ENCODE measurements at regions not wholly inside any gene's neighbourhood (a gene's known extent, or its start where the extent isn't known, plus 50 kb on each side); places are given as distances from the start of the nearest gene placed in this dataset.

DNA sequence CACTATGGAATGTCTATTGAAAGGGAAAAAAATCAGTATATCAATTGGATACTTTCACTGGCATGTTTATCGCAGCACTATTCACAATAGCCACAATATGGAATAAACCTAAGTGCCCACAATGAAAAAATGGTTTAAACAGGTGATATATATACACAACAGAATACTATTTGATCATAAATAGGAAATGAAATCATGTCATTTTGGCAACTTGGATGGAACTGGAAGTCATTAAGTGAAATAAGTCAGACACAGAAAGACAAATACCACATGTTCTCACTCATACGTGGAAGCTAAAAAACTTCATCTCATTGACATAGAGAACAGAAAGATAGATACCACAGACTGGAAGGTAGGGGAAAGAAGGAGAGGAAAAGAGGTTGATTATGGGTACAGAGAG is 471.6 kb upstream of the FTMT start:
- POLR2A ChIA-PET: no interaction called here
- WGBS (ENCODE audit: insufficient coverage, low coverage, missing lambda C conversion rate): 15% methylated on average over 2 of the region's 2 CpGs
- no peak for FAIRE-seq
- BruUV-seq (replicated peaks): no TSS peak
- Histone ChIP-seq H3K27ac (ENCODE audit: extremely low read depth, low read depth, low read length) (no peak overlapping the region), H3K9me1 (ENCODE audit: control insufficient read depth, insufficient read depth, low read length) (no peaks in the 10 kb centered on the region), H3K4me1 (replicated peaks in 1 of 2; ENCODE audit: control insufficient read depth in 2 of 2, insufficient read depth in 2 of 2, low read length in 2 of 2) (no peaks in the 10 kb centered on the region), H3K79me2 (ENCODE audit: control insufficient read depth, insufficient read depth, low read length) (no peaks in the 10 kb centered on the region), H3K4me2 (ENCODE audit: insufficient read depth, low read length) (no peak overlapping the region), H3K36me3 (ENCODE audit: control insufficient read depth, insufficient read depth, low read length) (no peaks in the 10 kb centered on the region), H4K20me1 (replicated peaks; ENCODE audit: control insufficient read depth, insufficient read depth, low read length) (no peaks in the 10 kb centered on the region), H3K4me3 (no peak overlapping the region), H2AFZ (ENCODE audit: low read depth, low read length) (no peak overlapping the region), H3K27me3 (ENCODE audit: control insufficient read depth in 2 of 2, insufficient read depth in 2 of 2, low read length in 2 of 2) (no peaks in the 10 kb centered on the region), H3K9ac (ENCODE audit: insufficient read depth in 1 of 2, low read depth in 2 of 2, low read length in 2 of 2) (no peak overlapping the region), H3K9me3 (replicated peaks; ENCODE audit: control insufficient read depth, insufficient read depth, low read depth, low read length) (no peaks in the 10 kb centered on the region; the same call in 1 of the 2 replicates)
- DNase-seq (ENCODE audit: extremely low read depth in 1 of 4, low spot score in 3 of 4): no peak
- in situ Hi-C loops (cut with MboI): no loop called here
- intact Hi-C loops (cut with micrococcal nuclease): no loop called here
- ATAC-seq: no peak
- TF ChIP-seq GATAD2B (IDR thresholded peaks at IDR 0.05; ENCODE audit: borderline replicate concordance) (no peak), CHD1 (IDR thresholded peaks at IDR 0.05; ENCODE audit: low read length) (no peak), CTBP1 (IDR thresholded peaks at IDR 0.05; ENCODE audit: borderline replicate concordance) (no peak), NFIX (CRISPR knock-in tag; IDR thresholded peaks at IDR 0.05; ENCODE audit: low read depth) (no peak), XRCC5 (IDR thresholded peaks at IDR 0.05; ENCODE audit: low read depth, low read length) (no peak), ZNF696 (CRISPR knock-in tag; conservative IDR thresholded peaks at IDR 0.05) (no peak), HNRNPLL (IDR thresholded peaks at IDR 0.05; ENCODE audit: low read depth, low read length, poor library complexity, severe bottlenecking) (no peak), ZNF76 (CRISPR knock-in tag; IDR thresholded peaks at IDR 0.05; ENCODE audit: borderline replicate concordance) (no peak), ZNF263 (CRISPR knock-in tag; IDR thresholded peaks at IDR 0.05; ENCODE audit: borderline replicate concordance) (no peak), ZNF561 (CRISPR knock-in tag; conservative IDR thresholded peaks at IDR 0.05) (no peak), L3MBTL2 (IDR thresholded peaks at IDR 0.05) (no peak), MCM2 (IDR thresholded peaks at IDR 0.05; ENCODE audit: low read depth) (no peak), TAF15 (IDR thresholded peaks at IDR 0.05; ENCODE audit: low read depth, low read length) (no peak), STAT6 (CRISPR knock-in tag; IDR thresholded peaks at IDR 0.05) (no peak), ZNF253 (CRISPR knock-in tag; conservative IDR thresholded peaks at IDR 0.05) (no peak), EGR1 (conservative IDR thresholded peaks at IDR 0.05) (no peak)
- TF ChIP-seq, protein P1, sequence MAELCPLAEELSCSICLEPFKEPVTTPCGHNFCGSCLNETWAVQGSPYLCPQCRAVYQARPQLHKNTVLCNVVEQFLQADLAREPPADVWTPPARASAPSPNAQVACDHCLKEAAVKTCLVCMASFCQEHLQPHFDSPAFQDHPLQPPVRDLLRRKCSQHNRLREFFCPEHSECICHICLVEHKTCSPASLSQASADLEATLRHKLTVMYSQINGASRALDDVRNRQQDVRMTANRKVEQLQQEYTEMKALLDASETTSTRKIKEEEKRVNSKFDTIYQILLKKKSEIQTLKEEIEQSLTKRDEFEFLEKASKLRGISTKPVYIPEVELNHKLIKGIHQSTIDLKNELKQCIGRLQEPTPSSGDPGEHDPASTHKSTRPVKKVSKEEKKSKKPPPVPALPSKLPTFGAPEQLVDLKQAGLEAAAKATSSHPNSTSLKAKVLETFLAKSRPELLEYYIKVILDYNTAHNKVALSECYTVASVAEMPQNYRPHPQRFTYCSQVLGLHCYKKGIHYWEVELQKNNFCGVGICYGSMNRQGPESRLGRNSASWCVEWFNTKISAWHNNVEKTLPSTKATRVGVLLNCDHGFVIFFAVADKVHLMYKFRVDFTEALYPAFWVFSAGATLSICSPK (IDR thresholded peaks at IDR 0.05; ENCODE audit: borderline replicate concordance): no peak
- CTCF ChIA-PET (ENCODE audit: low intra/inter-chr PET ratio): no interaction called here

All from K562 (cell line).